ENCODE measurements at regions not wholly inside any gene's neighbourhood (a gene's known extent, or its start where the extent isn't known, plus 50 kb on each side); places are given as distances from the start of the nearest gene placed in this dataset.
"Not testable (repeated sequence)": the region's sequence is repeated elsewhere in the genome, so short reads cannot be mapped to it uniquely, and the experiment has no call there.

GRCh38 chr9:25025686-25026085 lies 480.0 kb upstream of the IZUMO3 start:
- DNase-seq = no peak

GRCh38 chr9:25025156-25025555 lies 479.5 kb upstream of the IZUMO3 start:
- no peak for DNase-seq

- DNase-seq = no peak
Measured at GRCh38 chr9:25017779-25018178, 472.1 kb upstream of the IZUMO3 start.

GRCh38 chr9:25010027-25010662 lies 464.4 kb upstream of the IZUMO3 start:
- DNase-seq = no peak

- no peak for DNase-seq
Measured at GRCh38 chr9:25003686-25004085, 458.0 kb upstream of the IZUMO3 start.

- no peak for DNase-seq
Measured at GRCh38 chr9:24986331-24986730, 440.6 kb upstream of the IZUMO3 start.

- not testable (repeated sequence) for DNase-seq
Measured at GRCh38 chr9:24970780-24971179, 425.1 kb upstream of the IZUMO3 start.

- no peak for DNase-seq
Measured at GRCh38 chr9:24961762-24962161, 416.1 kb upstream of the IZUMO3 start.

- DNase-seq = no peak
Measured at GRCh38 chr9:24953070-24953469, 407.4 kb upstream of the IZUMO3 start.

GRCh38 chr9:24939109-24939850 lies 393.6 kb upstream of the IZUMO3 start:
- no peak for DNase-seq

- no peak for DNase-seq
Measured at GRCh38 chr9:24936117-24936516, 390.4 kb upstream of the IZUMO3 start.

- DNase-seq = no peak
Measured at GRCh38 chr9:24932785-24933184, 387.1 kb upstream of the IZUMO3 start.

GRCh38 chr9:24931894-24932293 lies 386.2 kb upstream of the IZUMO3 start:
- DNase-seq = no peak

GRCh38 chr9:24912767-24913166 lies 367.1 kb upstream of the IZUMO3 start:
- no peak for DNase-seq

GRCh38 chr9:24901319-24901718 lies 355.6 kb upstream of the IZUMO3 start:
- no peak for DNase-seq

- no peak for DNase-seq
Measured at GRCh38 chr9:24900179-24900578, 354.5 kb upstream of the IZUMO3 start.

GRCh38 chr9:24899463-24899862 lies 353.8 kb upstream of the IZUMO3 start:
- DNase-seq = no peak

- DNase-seq = no peak
Measured at GRCh38 chr9:24897826-24898225, 352.1 kb upstream of the IZUMO3 start.

GRCh38 chr9:24881361-24881760 lies 335.7 kb upstream of the IZUMO3 start:
- no peak for DNase-seq

- DNase-seq = no peak
Measured at GRCh38 chr9:24879591-24879990, 333.9 kb upstream of the IZUMO3 start.

- DNase-seq = not testable (repeated sequence)
Measured at GRCh38 chr9:24856601-24857000, 310.9 kb upstream of the IZUMO3 start.

GRCh38 chr9:24846248-24846912 lies 300.7 kb upstream of the IZUMO3 start:
- no peak for DNase-seq

- no peak for DNase-seq
Measured at GRCh38 chr9:24844217-24844616, 298.5 kb upstream of the IZUMO3 start.

- DNase-seq = no peak
Measured at GRCh38 chr9:24841993-24842392, 296.3 kb upstream of the IZUMO3 start.
